Stimulated activated naive CD8-positive, alpha-beta T cell treated with anti-CD3 and anti-CD28 coated beads, Interleukin-15, amount 100 ng/mL, for 72 hours (primary cell): ENCODE measurements at regions not wholly inside any gene's neighbourhood (a gene's known extent, or its start where the extent isn't known, plus 50 kb on each side); places are given as distances from the start of the nearest gene placed in this dataset.

Experiments used
- ATAC-seq: fragments of 150-1000 bp; cut with Tn5 transposase; 2 replicates; pipeline ENCODE4 v1.10.0; 2021; ENCODE audit warnings: mild to moderate bottlenecking, moderate library complexity
- DNase-seq, 2 donors: peaks; one replicate each; pipeline ENCODE4 v3.0.0; 2021 to 2022
- H3K27ac Mint-ChIP-seq, 2 donors: one replicate each; pipeline ENCODE4 v1.8.0; 2022; ENCODE audit warnings: mild to moderate bottlenecking in 2 of 2, mixed read lengths in 2 of 2, moderate library complexity in 2 of 2
- H3K27me3 Mint-ChIP-seq: one replicate; pipeline ENCODE4 v1.8.0; 2022; ENCODE audit warnings: mixed read lengths
- H3K4me1 Mint-ChIP-seq: one replicate; pipeline ENCODE4 v1.8.0; 2022; ENCODE audit warnings: mild to moderate bottlenecking, mixed read lengths
- H3K4me3 Mint-ChIP-seq, 2 donors: one replicate each; pipeline ENCODE4 v1.8.0; 2022; ENCODE audit warnings: mild to moderate bottlenecking in 2 of 2, mixed read lengths in 2 of 2, moderate library complexity in 1 of 2
- H3K9me3 Mint-ChIP-seq, 2 donors: one replicate each; pipeline ENCODE4 v1.8.0; 2022; ENCODE audit warnings: mixed read lengths in 2 of 2

- no peak overlapping the region for H3K27ac Mint-ChIP-seq
- H3K4me1 Mint-ChIP-seq: no peaks in the 10 kb centered on the region
- H3K9me3 Mint-ChIP-seq: no peaks in the 10 kb centered on the region
- no peak overlapping the region for H3K4me3 Mint-ChIP-seq
- no peak for DNase-seq
- no peak for ATAC-seq
- H3K27me3 Mint-ChIP-seq: no peaks in the 10 kb centered on the region
Observed at GRCh38 chr10:58919927-58920654, 256.4 kb upstream of the PHYHIPL start.

- ATAC-seq: no peak
- H3K4me1 Mint-ChIP-seq: no peaks in the 10 kb centered on the region
- H3K4me3 Mint-ChIP-seq: no peak overlapping the region
- H3K27me3 Mint-ChIP-seq: no peaks in the 10 kb centered on the region
- no peak for DNase-seq
- no peaks in the 10 kb centered on the region for H3K9me3 Mint-ChIP-seq
- H3K27ac Mint-ChIP-seq: no peak overlapping the region
Observed at GRCh38 chr10:58920655-58921003, 255.8 kb upstream of the PHYHIPL start.

DNA sequence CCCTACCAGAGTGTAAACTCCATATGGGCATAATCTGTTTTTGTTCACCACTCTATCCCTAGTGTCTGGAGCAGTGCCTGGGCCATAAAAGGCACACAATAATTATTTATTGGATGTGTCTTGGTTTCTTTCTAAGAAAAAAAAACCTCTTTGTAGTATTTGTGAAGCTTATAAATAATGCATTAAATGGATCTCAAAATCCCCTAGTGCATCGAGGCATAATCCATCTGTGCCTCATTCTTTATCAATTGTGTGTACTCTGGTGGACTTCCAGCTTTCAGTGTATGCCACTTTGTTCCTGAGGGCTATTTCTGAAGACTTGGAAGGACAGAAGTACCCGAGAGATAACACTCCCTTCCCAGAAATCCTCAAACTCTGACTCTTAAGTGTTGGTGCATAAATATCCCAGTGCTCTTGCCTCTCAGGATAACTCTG is 255.0 kb upstream of the PHYHIPL start:
- Mint-ChIP-seq H3K4me1 (no peaks in the 10 kb centered on the region), H3K27me3 (no peaks in the 10 kb centered on the region), H3K27ac (no peak overlapping the region), H3K9me3 (no peaks in the 10 kb centered on the region), H3K4me3 (no peak overlapping the region)
- ATAC-seq (no peak), DNase-seq (no peak)

- no peaks in the 10 kb centered on the region for H3K27me3 Mint-ChIP-seq
- H3K27ac Mint-ChIP-seq: no peak overlapping the region
- ATAC-seq (no peak), DNase-seq (no peak)
- H3K9me3 Mint-ChIP-seq: peaks cover 4 to 15% of the 10 kb centered on the region in 2 donors
- H3K4me3 Mint-ChIP-seq: no peak overlapping the region
- H3K4me1 Mint-ChIP-seq: no peaks in the 10 kb centered on the region
Observed at GRCh38 chr10:58925381-58925780, 251.1 kb upstream of the PHYHIPL start.

- Mint-ChIP-seq H3K27ac (no peak overlapping the region), H3K4me1 (no peaks in the 10 kb centered on the region), H3K9me3 (peaks cover 4 to 15% of the 10 kb centered on the region in 2 donors), H3K4me3 (no peak overlapping the region), H3K27me3 (no peaks in the 10 kb centered on the region)
- DNase-seq (no peak), ATAC-seq (no peak)
Observed at GRCh38 chr10:58930500-58930899, 245.9 kb upstream of the PHYHIPL start.

- H3K9me3 Mint-ChIP-seq: peaks cover 4 to 10% of the 10 kb centered on the region in 2 donors
- DNase-seq (no peak), ATAC-seq (no peak)
- H3K4me1 Mint-ChIP-seq: no peaks in the 10 kb centered on the region
- no peaks in the 10 kb centered on the region for H3K27me3 Mint-ChIP-seq
- H3K4me3 Mint-ChIP-seq: no peak overlapping the region
- H3K27ac Mint-ChIP-seq: no peak overlapping the region
Observed at GRCh38 chr10:58932126-58932525, 244.3 kb upstream of the PHYHIPL start.

DNA sequence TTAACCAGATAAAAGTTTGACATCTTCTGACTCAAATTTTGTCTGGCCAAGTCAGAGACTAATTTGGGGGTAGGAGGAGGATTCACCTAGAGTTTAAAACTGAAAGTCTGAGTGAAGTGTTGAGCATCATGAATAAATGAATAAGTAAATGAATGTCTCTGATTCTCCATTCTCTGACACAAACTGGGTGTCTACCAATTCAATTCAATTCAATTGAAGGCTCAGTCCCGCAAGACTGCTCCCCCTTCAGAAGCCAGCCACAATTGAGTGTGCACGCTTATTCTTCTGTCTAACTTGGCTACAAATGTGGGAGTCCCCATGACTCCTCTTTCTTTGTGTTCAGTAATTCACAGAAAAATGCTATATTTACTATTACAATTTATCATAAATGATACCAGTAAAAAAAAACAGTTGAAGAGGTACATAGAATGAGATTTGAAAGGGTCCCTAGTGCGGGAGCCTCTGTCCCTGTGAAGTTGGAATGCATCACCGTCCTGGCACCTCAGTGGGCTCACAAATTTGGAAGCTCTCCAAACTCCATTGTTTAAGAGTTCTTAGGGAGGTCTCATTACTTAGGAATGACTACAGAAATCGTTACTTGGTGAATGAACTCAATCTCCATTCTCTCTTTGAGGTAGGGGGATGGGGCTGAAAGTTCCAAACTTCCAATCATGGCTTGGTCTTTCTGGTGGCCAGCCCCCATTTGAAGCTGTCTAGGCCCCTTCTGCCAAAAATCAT is 243.7 kb upstream of the PHYHIPL start:
- Mint-ChIP-seq H3K4me3 (no peak overlapping the region), H3K4me1 (no peaks in the 10 kb centered on the region), H3K27me3 (no peaks in the 10 kb centered on the region), H3K27ac (no peak overlapping the region), H3K9me3 (peaks cover 3 to 4% of the 10 kb centered on the region in 2 donors)
- no peak for ATAC-seq
- no peak for DNase-seq

DNA sequence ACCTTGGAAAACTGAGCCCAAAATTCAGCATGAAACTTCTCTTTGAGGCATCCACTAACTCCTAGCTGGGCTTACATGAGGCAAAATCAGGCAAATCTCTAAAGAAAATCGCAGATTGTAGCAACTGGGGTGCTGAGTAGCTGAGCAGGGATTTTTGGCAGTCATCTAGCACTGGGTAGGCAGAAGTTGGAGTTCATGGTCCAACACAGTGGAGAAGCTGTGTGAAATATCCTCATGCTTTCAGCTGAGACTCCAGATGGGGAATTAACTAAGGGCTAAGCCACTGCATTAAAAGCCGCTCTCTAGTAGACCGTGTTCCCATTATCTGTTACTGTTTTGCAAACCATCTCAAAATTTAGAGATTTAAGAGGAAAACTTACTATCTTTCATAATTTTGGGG is 240.1 kb upstream of the PHYHIPL start:
- no peak overlapping the region for H3K27ac Mint-ChIP-seq
- H3K4me3 Mint-ChIP-seq: no peak overlapping the region
- peaks cover 0 to 3% of the 10 kb centered on the region in 2 donors for H3K9me3 Mint-ChIP-seq
- H3K27me3 Mint-ChIP-seq: no peaks in the 10 kb centered on the region
- ATAC-seq (no peak), DNase-seq (no peak)
- H3K4me1 Mint-ChIP-seq: no peaks in the 10 kb centered on the region

DNA sequence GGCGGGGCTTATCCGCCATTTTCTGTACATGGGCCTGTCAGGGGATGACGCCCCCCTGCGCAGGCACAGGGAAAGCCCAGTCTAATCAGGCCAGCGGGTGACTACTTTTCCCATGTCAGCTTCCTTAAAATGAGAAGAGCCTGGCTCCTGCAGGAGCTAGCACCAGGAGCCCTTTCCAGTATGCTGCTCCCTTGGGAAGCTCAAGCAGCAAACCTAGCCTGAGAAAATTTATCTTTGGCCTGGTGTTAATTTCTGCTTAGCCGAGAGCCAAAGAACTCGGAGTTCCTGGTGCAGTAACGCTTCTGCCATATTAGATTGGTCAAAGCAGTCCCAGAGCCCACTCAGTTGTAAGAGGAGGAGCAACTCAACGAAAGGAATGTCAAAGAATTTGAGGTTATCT is 239.0 kb upstream of the PHYHIPL start:
- Mint-ChIP-seq H3K9me3 (peaks cover 0 to 3% of the 10 kb centered on the region in 2 donors), H3K4me1 (no peaks in the 10 kb centered on the region), H3K27ac (no peak overlapping the region), H3K27me3 (no peaks in the 10 kb centered on the region), H3K4me3 (no peak overlapping the region)
- ATAC-seq: no peak
- no peak for DNase-seq

GRCh38 chr10:58942724-58943123 is 233.7 kb upstream of the PHYHIPL start:
- DNase-seq: no peak
- H3K4me3 Mint-ChIP-seq: no peak overlapping the region
- H3K27ac Mint-ChIP-seq: no peak overlapping the region
- no peaks in the 10 kb centered on the region for H3K27me3 Mint-ChIP-seq
- no peak for ATAC-seq
- no peaks in the 10 kb centered on the region for H3K4me1 Mint-ChIP-seq
- peaks cover 0 to 3% of the 10 kb centered on the region in 2 donors for H3K9me3 Mint-ChIP-seq

DNA sequence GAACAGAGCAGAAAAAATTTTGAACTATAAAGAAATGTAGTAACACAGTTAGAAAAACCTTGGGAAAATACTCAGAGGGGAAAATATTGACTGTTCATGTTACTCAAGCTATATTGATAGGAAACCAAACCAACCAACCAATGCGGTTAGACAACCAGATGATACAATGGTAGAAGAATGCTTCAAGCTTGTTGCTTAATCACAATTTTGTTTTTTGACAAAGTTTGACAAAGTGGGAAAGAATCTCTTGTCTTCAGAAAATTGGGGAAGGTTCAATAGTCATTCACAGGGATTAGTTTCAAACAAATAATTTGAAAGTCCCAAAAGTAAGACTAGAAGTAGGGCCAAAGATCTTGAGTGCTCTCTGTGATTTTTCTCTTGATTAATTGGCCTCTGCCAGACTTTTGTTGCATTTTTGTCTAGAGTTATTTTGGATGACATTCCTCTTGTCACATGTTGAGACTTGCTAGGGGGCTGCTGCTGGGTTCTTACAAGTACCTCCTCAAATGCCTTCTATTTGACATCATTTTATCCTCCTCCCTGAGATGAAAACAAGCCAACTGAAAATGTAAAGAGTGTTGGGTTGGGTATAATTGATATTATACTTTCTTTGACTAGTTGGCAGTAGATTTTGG is 233.1 kb upstream of the PHYHIPL start:
- peaks cover 0 to 3% of the 10 kb centered on the region in 2 donors for H3K9me3 Mint-ChIP-seq
- no peak overlapping the region for H3K4me3 Mint-ChIP-seq
- H3K27ac Mint-ChIP-seq: no peak overlapping the region
- no peak for ATAC-seq
- no peaks in the 10 kb centered on the region for H3K4me1 Mint-ChIP-seq
- no peak for DNase-seq
- no peaks in the 10 kb centered on the region for H3K27me3 Mint-ChIP-seq

DNA sequence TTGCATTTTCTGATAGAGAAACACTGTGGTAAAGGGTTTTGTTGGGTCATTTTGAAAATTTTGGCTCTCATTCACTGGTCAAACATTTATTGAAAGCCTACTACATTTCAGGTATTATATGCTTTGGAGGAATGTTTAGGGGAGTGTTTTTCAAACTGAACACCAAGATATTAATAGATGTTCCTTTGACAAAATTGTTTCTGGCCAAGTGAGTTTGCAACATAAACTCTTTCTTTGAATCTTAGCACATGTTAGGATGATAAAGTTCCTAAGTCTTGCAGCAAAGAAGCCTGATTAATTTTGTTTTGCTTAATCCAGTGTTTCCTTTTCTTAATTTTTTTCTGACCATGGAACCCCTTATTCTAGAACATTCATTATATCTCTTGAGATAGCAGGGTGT is 232.5 kb upstream of the PHYHIPL start:
- Mint-ChIP-seq H3K4me1 (no peaks in the 10 kb centered on the region), H3K27ac (no peak overlapping the region)
- ATAC-seq: no peak

GRCh38 chr10:58948303-58948702 is 228.1 kb upstream of the PHYHIPL start:
- no peak for ATAC-seq
- Mint-ChIP-seq H3K4me3 (no peak overlapping the region), H3K27me3 (no peaks in the 10 kb centered on the region), H3K27ac (no peak overlapping the region), H3K4me1 (no peaks in the 10 kb centered on the region), H3K9me3 (no peaks in the 10 kb centered on the region)
- DNase-seq: no peak

More for the DNA sequence above, 232.5 kb upstream of the PHYHIPL start:
- Mint-ChIP-seq H3K9me3 (no peaks in the 10 kb centered on the region), H3K27me3 (no peaks in the 10 kb centered on the region), H3K4me3 (no peak overlapping the region)
- no peak for DNase-seq

GRCh38 chr10:58950618-58951017 is 225.8 kb upstream of the PHYHIPL start:
- Mint-ChIP-seq H3K4me1 (no peaks in the 10 kb centered on the region), H3K27me3 (no peaks in the 10 kb centered on the region), H3K4me3 (no peak overlapping the region), H3K9me3 (no peaks in the 10 kb centered on the region), H3K27ac (no peak overlapping the region)
- ATAC-seq (no peak), DNase-seq (no peak)

DNA sequence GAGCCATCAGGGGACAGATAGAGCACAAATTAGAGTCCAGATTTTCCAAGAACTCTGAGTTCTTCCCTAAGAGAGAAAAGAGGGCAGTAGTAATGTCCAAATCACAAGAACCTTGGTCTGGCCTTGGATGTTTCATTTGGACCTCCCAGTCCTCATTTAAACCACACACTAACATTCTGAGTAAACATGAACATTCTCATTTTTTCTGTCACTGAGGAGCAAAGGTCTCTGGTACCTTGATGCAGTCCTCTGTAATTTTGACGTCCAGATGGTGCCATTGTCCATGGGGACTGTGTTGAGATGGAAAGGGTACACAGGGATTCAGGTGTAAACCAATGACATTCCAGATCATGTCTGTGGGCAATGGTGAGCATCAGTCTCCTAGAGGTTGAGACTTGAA is 225.4 kb upstream of the PHYHIPL start:
- Mint-ChIP-seq H3K4me1 (no peaks in the 10 kb centered on the region), H3K4me3 (no peak overlapping the region), H3K27me3 (no peaks in the 10 kb centered on the region), H3K9me3 (no peaks in the 10 kb centered on the region), H3K27ac (no peak overlapping the region)
- ATAC-seq (no peak), DNase-seq (no peak)

DNA sequence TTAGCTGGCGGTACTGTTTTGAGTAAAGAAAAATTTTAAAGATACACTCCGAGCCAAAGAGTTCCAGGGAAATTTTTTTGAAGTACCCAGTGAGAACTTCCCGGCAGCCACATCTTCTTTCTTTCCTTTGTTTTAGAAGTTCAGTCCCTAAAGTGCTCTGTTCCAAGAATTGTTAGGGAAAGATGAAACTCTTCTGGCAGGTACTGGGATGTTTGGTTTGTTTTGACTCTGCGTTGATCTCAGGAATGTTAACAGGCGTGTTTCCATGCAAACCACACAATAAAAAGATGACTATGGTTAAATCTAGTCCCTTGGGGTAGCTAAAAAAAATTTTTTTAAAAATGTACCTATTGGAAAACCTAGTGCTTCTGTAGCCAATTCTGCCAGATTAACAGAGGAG is 224.7 kb upstream of the PHYHIPL start:
- Mint-ChIP-seq H3K9me3 (no peaks in the 10 kb centered on the region), H3K27me3 (peaks cover 5% of the 10 kb centered on the region), H3K4me1 (no peaks in the 10 kb centered on the region), H3K4me3 (no peak overlapping the region), H3K27ac (no peak overlapping the region)
- DNase-seq (no peak), ATAC-seq (no peak)
